ENCODE measurements at regions not wholly inside any gene's neighbourhood (a gene's known extent, or its start where the extent isn't known, plus 50 kb on each side); places are given as distances from the start of the nearest gene placed in this dataset.
A peak's percentile ranks its signal among the peaks of the same experiment; 100 is the strongest.

GRCh38 chr2:236805800-236806531 lies 236.3 kb downstream of the ACKR3 start:
- no peak for DNase-seq

GRCh38 chr2:236809716-236810115 lies 240.1 kb downstream of the ACKR3 start:
- DNase-seq: no peak

GRCh38 chr2:236811062-236811656 lies 241.5 kb downstream of the ACKR3 start:
- no peak for DNase-seq

- no peak for DNase-seq
Observed at GRCh38 chr2:236813766-236814165, 244.1 kb downstream of the ACKR3 start.

GRCh38 chr2:236814593-236814992 lies 245.0 kb downstream of the ACKR3 start:
- no peak for DNase-seq

GRCh38 chr2:236815746-236816145 lies 246.1 kb downstream of the ACKR3 start:
- DNase-seq: no peak

GRCh38 chr2:236816197-236817170 lies 246.9 kb downstream of the ACKR3 start:
- no peak for DNase-seq

GRCh38 chr2:236818281-236819045 lies 248.8 kb downstream of the ACKR3 start:
- DNase-seq: no peak

GRCh38 chr2:236819275-236820002 lies 249.8 kb downstream of the ACKR3 start:
- DNase-seq: no peak

- no peak for DNase-seq
Observed at GRCh38 chr2:236820763-236821344, 251.2 kb downstream of the ACKR3 start.

GRCh38 chr2:236823041-236823629 lies 253.5 kb downstream of the ACKR3 start:
- no peak for DNase-seq

- DNase-seq: no peak
Observed at GRCh38 chr2:236823963-236824362, 254.3 kb downstream of the ACKR3 start.

- peak; percentile 57 to 77 for DNase-seq
Observed at GRCh38 chr2:236824836-236825235, 255.2 kb downstream of the ACKR3 start.

- DNase-seq: no peak
Observed at GRCh38 chr2:236825989-236826510, 256.4 kb downstream of the ACKR3 start.

- no peak for DNase-seq
Observed at GRCh38 chr2:236826606-236827156, 257.1 kb downstream of the ACKR3 start.

- DNase-seq: no peak
Observed at GRCh38 chr2:236827997-236828396, 257.7 kb upstream of the COPS8 start.

- DNase-seq: peak in 1 of 2 experiments; percentile 51
Observed at GRCh38 chr2:236828820-236829219, 256.9 kb upstream of the COPS8 start.

GRCh38 chr2:236830926-236831325 lies 254.8 kb upstream of the COPS8 start:
- DNase-seq: no peak

- DNase-seq: no peak
Observed at GRCh38 chr2:236831698-236832097, 254.0 kb upstream of the COPS8 start.

- DNase-seq: no peak
Observed at GRCh38 chr2:236833501-236834073, 252.1 kb upstream of the COPS8 start.

All from NCI-H526 (cell line).